ENCODE measurements at regions not wholly inside any gene's neighbourhood (a gene's known extent, or its start where the extent isn't known, plus 50 kb on each side); places are given as distances from the start of the nearest gene placed in this dataset.

- TF ChIP-seq EZH2phosphoT487 (IDR thresholded peaks at IDR 0.05; ENCODE audit: borderline replicate concordance, low read depth, low read length) (no peak), CTCF (conservative IDR thresholded peaks at IDR 0.05; ENCODE audit: low read length) (no peak)
These were observed 200.8 kb upstream of the MEF2C start for GRCh38 chr5:89083791-89084190.

Measured in OCI-LY7 (cell line).